HFF-Myc (cell line): ENCODE measurements at regions not wholly inside any gene's neighbourhood (a gene's known extent, or its start where the extent isn't known, plus 50 kb on each side); places are given as distances from the start of the nearest gene placed in this dataset.

Source experiments
- DNase-seq: peaks from one replicate; pipeline ENCODE4 v3.0.0-alpha.2; 2011; ENCODE audit warnings: low read depth; ENCODE audit errors: extremely low read depth
- H3K4me3 ChIP-seq: replicated peaks from 2 replicates; pipeline ENCODE4 v1.5.1; 2011; ENCODE audit warnings: low read depth, mild to moderate bottlenecking, control low read depth, low read length
- CTCF ChIP-seq: IDR thresholded peaks from 2 replicates; pipeline ENCODE4 v1.5.1; 2012; ENCODE audit warnings: mild to moderate bottlenecking, low read depth, low read length, control low read depth; ENCODE audit errors: missing control alignments

GRCh38 chr5:8570528-8570927 lies 701.6 kb downstream of the MTRR start:
- no peak for TF ChIP-seq CTCF
- H3K4me3 ChIP-seq = no peak overlapping the region
- no peak for DNase-seq

- no peak for TF ChIP-seq CTCF
- no peak overlapping the region for H3K4me3 ChIP-seq
- no peak for DNase-seq
Measured at GRCh38 chr5:8576178-8576577, 707.2 kb downstream of the MTRR start.

GRCh38 chr5:8577792-8578191 lies 708.8 kb downstream of the MTRR start:
- H3K4me3 ChIP-seq = no peak overlapping the region
- no peak for TF ChIP-seq CTCF
- DNase-seq = no peak

GRCh38 chr5:8580298-8580697 lies 711.4 kb downstream of the MTRR start:
- H3K4me3 ChIP-seq = no peak overlapping the region
- TF ChIP-seq CTCF = no peak
- no peak for DNase-seq

- H3K4me3 ChIP-seq = no peak overlapping the region
- no peak for DNase-seq
- TF ChIP-seq CTCF = no peak
Measured at GRCh38 chr5:8581047-8581446, 712.1 kb downstream of the MTRR start.

GRCh38 chr5:8585230-8586018 lies 716.5 kb downstream of the MTRR start:
- no peak for DNase-seq
- peak; percentile 33 for TF ChIP-seq CTCF
- H3K4me3 ChIP-seq = no peak overlapping the region

GRCh38 chr5:8590959-8591358 lies 722.0 kb downstream of the MTRR start:
- no peak for DNase-seq
- no peak overlapping the region for H3K4me3 ChIP-seq
- TF ChIP-seq CTCF = no peak
